NOMO-1 treated with DMSO at 0.1 percent for 48 hours (cell line): ENCODE measurements at regions not wholly inside any gene's neighbourhood (a gene's known extent, or its start where the extent isn't known, plus 50 kb on each side); places are given as distances from the start of the nearest gene placed in this dataset.

ENCODE experiments used
- DNase-seq: peaks from one replicate; lab custom pipeline; 2025; ENCODE audit not compliant: unreplicated experiment; lab: John Stamatoyannopoulos, UW

DNA sequence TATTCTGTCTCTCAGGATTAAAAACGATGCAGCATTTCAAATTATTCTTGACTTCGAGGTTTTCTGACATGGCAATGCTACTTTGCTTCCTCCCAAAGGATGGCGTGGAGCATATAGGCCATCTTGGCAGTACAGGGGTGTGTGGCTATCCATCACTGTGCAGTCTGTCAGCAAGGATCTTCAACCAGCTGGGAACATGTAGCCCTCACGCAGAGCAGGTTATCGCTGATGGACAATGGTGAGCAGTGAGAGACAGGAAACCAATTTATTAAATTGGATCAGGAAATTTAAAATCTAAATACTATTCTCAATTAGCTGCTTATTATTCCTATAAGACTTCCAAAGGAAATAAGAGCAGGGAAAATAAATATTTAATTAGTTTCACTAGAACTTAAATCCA lies 615.3 kb downstream of the OTOL1 start:
- no peak for DNase-seq

- no peak for DNase-seq
These were observed 616.1 kb downstream of the OTOL1 start for GRCh38 chr3:162112719-162113118.

GRCh38 chr3:162117961-162118360 lies 621.4 kb downstream of the OTOL1 start:
- no peak for DNase-seq

DNA sequence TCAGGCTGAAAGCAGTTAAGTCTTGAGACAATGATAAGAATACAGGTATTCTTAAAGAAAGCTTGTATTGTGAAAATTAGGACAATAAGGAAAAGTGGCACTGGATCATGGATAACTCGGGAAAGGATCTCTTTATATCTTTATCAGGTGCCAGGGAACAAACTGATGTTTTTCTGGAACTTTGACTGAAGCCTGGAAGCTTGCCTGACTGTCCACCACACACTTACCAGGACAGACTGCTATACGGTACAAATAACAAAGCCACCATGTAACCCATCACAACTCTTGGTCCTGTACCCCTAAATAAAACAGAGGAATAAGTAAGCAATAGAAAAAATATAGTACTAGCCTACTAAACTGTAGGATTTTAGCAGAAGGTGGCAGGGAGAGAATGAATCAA lies 623.0 kb downstream of the OTOL1 start:
- DNase-seq: no peak

DNA sequence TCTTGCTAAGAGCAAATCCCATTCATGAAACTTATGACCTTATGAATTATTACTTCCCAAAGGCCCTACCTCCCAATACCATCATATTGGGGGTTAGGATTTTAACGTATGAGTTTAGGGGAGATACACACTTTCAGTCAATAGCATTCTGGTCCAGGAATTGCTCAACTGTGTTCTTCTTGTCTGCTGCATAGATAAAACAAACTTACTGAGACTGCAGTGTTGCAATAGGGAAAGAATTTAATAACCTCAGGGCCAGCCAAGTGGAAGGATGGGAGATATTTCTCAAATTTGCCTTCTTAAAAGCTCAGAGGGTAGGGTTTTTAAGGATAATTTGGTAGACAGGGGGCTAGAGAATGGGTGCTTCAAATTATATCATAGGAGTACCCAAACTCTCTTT lies 625.8 kb downstream of the OTOL1 start:
- DNase-seq: no peak

DNA sequence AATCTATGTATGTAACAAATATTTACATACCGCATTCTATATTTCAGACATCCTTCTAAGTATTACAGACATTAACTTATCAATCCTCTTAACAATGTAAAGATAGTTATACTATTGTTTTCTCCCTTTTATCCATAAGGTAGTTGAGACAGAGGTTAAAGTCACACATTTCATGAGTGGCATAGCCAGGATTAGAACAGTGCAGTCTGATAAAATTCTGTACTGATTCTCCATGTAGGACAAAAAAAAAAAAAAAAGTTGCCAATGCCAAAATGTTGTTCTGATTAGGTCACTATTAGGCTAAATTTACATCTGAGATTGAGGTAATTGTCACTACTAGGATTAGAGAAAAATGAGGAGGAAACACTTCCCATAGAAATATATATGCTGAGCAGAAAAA lies 629.2 kb downstream of the OTOL1 start:
- DNase-seq: no peak

GRCh38 chr3:162130582-162130981 lies 634.0 kb downstream of the OTOL1 start:
- no peak for DNase-seq

- DNase-seq: no peak
These were observed 636.4 kb downstream of the OTOL1 start for GRCh38 chr3:162132981-162133380.

DNA sequence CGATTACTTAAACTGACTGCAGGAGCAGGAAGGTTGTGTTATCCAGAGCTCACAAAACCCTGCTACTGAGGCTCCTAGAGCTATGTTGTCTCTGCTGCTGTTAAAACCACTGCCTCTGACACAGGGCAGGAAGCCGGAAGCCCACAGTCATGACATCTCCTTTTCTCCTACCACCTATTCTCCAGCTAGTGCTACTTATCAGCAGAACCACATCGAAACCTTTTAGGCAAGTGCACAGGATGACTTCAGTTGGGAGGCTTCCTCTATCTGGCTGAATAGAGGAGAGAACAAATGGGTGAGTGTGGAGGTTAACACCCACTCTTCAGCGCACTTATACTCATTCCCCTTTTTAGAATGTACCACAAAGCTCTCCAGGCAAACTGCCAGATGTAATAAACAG lies 638.0 kb downstream of the OTOL1 start:
- DNase-seq: no peak

- no peak for DNase-seq
These were observed 639.5 kb downstream of the OTOL1 start for GRCh38 chr3:162136136-162136535.

GRCh38 chr3:162138509-162138908 lies 641.9 kb downstream of the OTOL1 start:
- DNase-seq: no peak

DNA sequence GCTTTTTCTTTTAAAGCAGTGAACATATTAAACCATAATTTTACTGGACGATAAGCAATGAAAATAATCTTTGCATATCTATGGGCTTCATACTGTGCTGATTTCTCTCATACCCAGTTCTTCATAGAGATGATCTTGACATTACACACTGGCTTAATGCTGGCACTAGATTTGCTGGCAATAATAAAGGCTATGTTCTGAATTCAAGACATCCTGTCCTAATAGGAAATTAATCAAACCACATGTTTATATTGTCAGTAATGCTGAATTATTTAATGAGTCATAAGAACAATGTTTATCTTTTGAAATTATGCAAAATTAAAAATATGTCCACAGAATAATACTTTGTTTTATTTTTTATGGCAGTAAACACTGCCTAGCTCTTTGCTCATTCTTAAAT lies 643.2 kb downstream of the OTOL1 start:
- no peak for DNase-seq

GRCh38 chr3:162141272-162141791 lies 644.7 kb downstream of the OTOL1 start:
- no peak for DNase-seq

DNA sequence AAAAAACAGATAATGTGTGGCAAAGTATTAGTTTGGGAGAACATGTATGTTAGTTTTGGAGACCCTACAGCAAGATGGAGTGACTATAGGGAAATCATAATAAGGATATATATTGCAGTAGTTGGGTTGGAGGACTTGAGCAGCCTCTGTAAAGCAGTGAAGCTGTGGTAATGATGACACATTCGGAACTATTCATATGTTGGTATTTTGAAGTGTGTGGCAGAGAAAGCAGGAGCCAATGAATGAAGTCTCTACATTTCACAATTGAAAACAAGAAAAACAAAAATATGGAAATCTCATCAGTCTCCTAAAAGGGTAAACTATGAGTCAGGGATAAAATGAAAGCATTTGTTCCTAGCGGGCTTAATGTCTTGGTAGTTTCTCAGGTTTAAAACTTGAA lies 645.9 kb downstream of the OTOL1 start:
- no peak for DNase-seq

- DNase-seq: no peak
These were observed 646.6 kb downstream of the OTOL1 start for GRCh38 chr3:162143180-162143579.

GRCh38 chr3:162147996-162148395 lies 651.4 kb downstream of the OTOL1 start:
- DNase-seq: no peak

DNA sequence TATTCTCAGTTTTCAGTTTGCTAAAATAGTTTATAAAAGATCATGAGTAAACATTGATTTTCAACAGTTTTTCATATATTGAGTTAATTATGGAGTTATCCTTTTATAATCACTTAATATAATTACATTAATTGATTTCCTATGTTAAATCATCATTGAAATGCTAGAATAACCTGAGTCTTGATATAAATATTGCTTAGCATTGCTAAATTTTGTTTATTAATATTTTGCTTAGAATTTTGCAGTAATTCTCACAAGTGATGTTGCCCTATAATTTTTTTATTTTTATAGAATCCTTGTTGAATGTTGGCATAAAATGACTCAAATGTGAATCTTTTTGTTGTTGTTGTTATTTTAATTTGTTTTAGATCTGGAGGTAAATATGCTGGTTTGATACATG lies 654.2 kb downstream of the OTOL1 start:
- no peak for DNase-seq

GRCh38 chr3:162152636-162153035 lies 656.0 kb downstream of the OTOL1 start:
- DNase-seq: no peak

- DNase-seq: no peak
These were observed 665.0 kb downstream of the OTOL1 start for GRCh38 chr3:162161595-162161994.

GRCh38 chr3:162165346-162165745 lies 668.7 kb downstream of the OTOL1 start:
- DNase-seq: no peak

GRCh38 chr3:162166543-162166942 lies 669.9 kb downstream of the OTOL1 start:
- DNase-seq: no peak

DNA sequence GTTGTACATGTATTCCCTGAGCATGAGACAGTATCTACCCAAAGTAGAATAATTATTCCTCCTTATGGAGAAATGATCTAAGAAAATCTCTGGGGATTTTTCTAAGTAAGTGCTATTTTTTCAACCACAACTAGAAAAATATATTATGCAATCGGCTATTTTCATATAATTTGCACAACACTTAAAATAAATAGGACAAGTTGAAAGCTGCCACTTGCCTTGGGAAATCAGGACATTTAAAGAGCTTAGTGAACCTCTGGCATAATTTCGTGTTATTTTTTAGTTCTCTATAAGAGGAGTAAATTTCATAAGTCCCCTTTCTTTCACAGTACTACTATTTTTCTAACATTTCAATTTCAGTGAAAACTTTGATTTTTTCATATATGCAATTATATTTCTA lies 672.1 kb downstream of the OTOL1 start:
- no peak for DNase-seq

GRCh38 chr3:162170581-162170980 lies 674.0 kb downstream of the OTOL1 start:
- no peak for DNase-seq

- no peak for DNase-seq
These were observed 675.4 kb downstream of the OTOL1 start for GRCh38 chr3:162171970-162172369.
